GM18520 (cell line): ENCODE measurements at regions not wholly inside any gene's neighbourhood (a gene's known extent, or its start where the extent isn't known, plus 50 kb on each side); places are given as distances from the start of the nearest gene placed in this dataset.
"Not testable (repeated sequence)": the region's sequence is repeated elsewhere in the genome, so short reads cannot be mapped to it uniquely, and the experiment has no call there.

Source experiments
- ATAC-seq: cut with Tn5 transposase; IDR thresholded peaks from one replicate; pipeline ENCODE4 v1.9.1; 2021; ENCODE audit not compliant: unreplicated experiment

GRCh38 chrX:44675362-44676024 lies 132.8 kb upstream of the FUNDC1 start:
- ATAC-seq, result no peak

- no peak for ATAC-seq
Observed at GRCh38 chrX:44674906-44675305, 132.2 kb upstream of the FUNDC1 start.

- ATAC-seq, result no peak
Observed at GRCh38 chrX:44669626-44670025, 127.0 kb upstream of the FUNDC1 start.

- no peak for ATAC-seq
Observed at GRCh38 chrX:44667771-44668170, 125.1 kb upstream of the FUNDC1 start.

GRCh38 chrX:44657718-44658246 lies 115.1 kb upstream of the FUNDC1 start:
- not testable (repeated sequence) for ATAC-seq

GRCh38 chrX:44651358-44651757 lies 108.7 kb upstream of the FUNDC1 start:
- no peak for ATAC-seq

GRCh38 chrX:44643723-44644122 lies 101.1 kb upstream of the FUNDC1 start:
- ATAC-seq, result no peak

GRCh38 chrX:44637282-44637681 lies 94.6 kb upstream of the FUNDC1 start:
- no peak for ATAC-seq

GRCh38 chrX:44621078-44621477 lies 78.4 kb upstream of the FUNDC1 start:
- no peak for ATAC-seq

GRCh38 chrX:44619039-44619438 lies 76.4 kb upstream of the FUNDC1 start:
- no peak for ATAC-seq

GRCh38 chrX:44596277-44596676 lies 53.6 kb upstream of the FUNDC1 start:
- ATAC-seq, result peak; percentile 91
